Chondrocyte (in vitro differentiated cells): ENCODE measurements at regions not wholly inside any gene's neighbourhood (a gene's known extent, or its start where the extent isn't known, plus 50 kb on each side); places are given as distances from the start of the nearest gene placed in this dataset.

Experiments used
- DNase-seq: peaks from one replicate; pipeline ENCODE4 v3.0.0; 2021; ENCODE audit warnings: mixed read lengths, low spot score
- H3K27ac Mint-ChIP-seq: one replicate; pipeline ENCODE4 v1.8.0; 2021; ENCODE audit warnings: mild to moderate bottlenecking, moderate library complexity, mixed read lengths; ENCODE audit not compliant: unreplicated experiment
- H3K27me3 Mint-ChIP-seq: 2 replicates; pipeline ENCODE4 v1.8.0; 2021; ENCODE audit warnings: low read depth, mixed read lengths
- H3K36me3 Mint-ChIP-seq: 2 replicates; pipeline ENCODE4 v1.8.0; 2021; ENCODE audit warnings: low read depth, mixed read lengths
- H3K4me1 Mint-ChIP-seq: 2 replicates; pipeline ENCODE4 v1.8.0; 2021; ENCODE audit warnings: low read depth, mild to moderate bottlenecking, mixed read lengths
- H3K4me3 Mint-ChIP-seq: one replicate; pipeline ENCODE4 v1.8.0; 2021; ENCODE audit warnings: mild to moderate bottlenecking, moderate library complexity, mixed read lengths; ENCODE audit not compliant: unreplicated experiment
- H3K9me3 Mint-ChIP-seq: 2 replicates; pipeline ENCODE4 v1.8.0; 2021; ENCODE audit warnings: low read depth, mixed read lengths
- TF ChIP-seq, protein P1 (sequence below): fragments of 200-600 bp; sonication (generic); IDR thresholded peaks from 2 replicates; pipeline ENCODE4 v1.5.0; 2021; ENCODE audit warnings: antibody characterized with exemption, mild to moderate bottlenecking, moderate library complexity

- no peak for DNase-seq
- Mint-ChIP-seq H3K36me3 (no peaks in the 10 kb centered on the region), H3K27ac (no peak overlapping the region), H3K9me3 (no peaks in the 10 kb centered on the region), H3K4me1 (peaks cover 5% of the 10 kb centered on the region), H3K4me3 (no peak overlapping the region), H3K27me3 (no peaks in the 10 kb centered on the region)
- TF ChIP-seq, protein P1, sequence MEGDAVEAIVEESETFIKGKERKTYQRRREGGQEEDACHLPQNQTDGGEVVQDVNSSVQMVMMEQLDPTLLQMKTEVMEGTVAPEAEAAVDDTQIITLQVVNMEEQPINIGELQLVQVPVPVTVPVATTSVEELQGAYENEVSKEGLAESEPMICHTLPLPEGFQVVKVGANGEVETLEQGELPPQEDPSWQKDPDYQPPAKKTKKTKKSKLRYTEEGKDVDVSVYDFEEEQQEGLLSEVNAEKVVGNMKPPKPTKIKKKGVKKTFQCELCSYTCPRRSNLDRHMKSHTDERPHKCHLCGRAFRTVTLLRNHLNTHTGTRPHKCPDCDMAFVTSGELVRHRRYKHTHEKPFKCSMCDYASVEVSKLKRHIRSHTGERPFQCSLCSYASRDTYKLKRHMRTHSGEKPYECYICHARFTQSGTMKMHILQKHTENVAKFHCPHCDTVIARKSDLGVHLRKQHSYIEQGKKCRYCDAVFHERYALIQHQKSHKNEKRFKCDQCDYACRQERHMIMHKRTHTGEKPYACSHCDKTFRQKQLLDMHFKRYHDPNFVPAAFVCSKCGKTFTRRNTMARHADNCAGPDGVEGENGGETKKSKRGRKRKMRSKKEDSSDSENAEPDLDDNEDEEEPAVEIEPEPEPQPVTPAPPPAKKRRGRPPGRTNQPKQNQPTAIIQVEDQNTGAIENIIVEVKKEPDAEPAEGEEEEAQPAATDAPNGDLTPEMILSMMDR: no peak
Measured at GRCh38 chr5:124318661-124319060, 427.8 kb downstream of the ZNF608 start.

DNA sequence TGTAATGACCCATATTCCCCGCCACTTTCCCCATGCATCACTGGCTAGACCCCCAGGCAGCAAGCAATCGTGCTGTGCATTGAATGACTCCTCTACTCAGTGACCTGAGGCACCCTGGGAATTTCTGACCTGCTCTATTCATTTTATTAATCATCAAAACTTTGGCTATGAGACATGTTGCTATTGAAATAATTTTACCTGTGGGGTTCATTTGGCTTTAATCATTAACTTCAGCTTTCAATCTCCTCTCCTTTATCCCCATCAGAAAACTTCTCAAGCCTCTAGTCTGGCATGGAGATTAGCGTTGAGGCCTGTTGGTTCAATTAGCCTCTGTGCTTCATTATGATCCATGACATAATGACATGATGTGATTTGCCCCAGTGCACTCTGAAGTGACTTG is 429.0 kb downstream of the ZNF608 start:
- Mint-ChIP-seq H3K4me3 (no peak overlapping the region), H3K4me1 (peaks cover 5% of the 10 kb centered on the region), H3K27ac (no peak overlapping the region), H3K27me3 (no peaks in the 10 kb centered on the region), H3K36me3 (no peaks in the 10 kb centered on the region), H3K9me3 (no peaks in the 10 kb centered on the region)
- no peak for DNase-seq
- TF ChIP-seq, protein P1: no peak

DNA sequence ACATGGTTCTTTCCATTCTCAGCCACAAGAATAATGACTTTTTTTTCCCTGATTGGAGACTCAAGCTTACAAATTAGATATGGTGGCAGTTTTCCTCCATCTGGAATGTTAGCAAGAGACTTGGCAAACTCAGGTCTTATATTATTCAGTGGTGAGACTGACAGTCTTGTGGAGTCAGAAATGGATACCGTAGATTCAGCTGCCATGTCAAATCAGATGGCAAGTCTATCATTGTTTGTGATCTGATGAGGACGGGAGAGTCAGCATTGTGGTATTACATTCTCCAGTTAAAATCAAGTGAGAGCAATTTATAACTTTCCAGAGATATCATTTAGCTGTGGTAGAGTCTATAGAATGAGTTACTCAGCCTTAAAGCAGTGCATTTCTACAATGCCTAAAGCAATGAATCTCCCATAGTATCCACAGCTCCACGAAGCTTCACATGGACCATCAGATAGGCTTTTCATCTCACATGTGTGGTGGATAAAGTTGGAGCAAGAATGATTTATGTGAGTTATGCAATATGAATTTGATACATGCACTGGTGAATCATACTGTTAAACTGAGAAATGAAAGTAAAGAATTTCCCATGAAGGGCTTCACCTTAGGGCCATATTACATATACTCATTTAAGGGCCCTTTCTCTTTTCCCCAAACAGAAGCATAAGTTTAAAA is 430.6 kb downstream of the ZNF608 start:
- no peaks in the 10 kb centered on the region for H3K9me3 Mint-ChIP-seq
- H3K4me3 Mint-ChIP-seq: no peak overlapping the region
- no peaks in the 10 kb centered on the region for H3K36me3 Mint-ChIP-seq
- TF ChIP-seq, protein P1: no peak
- no peaks in the 10 kb centered on the region for H3K27me3 Mint-ChIP-seq
- no peak for DNase-seq
- no peak overlapping the region for H3K27ac Mint-ChIP-seq
- peaks cover 5% of the 10 kb centered on the region for H3K4me1 Mint-ChIP-seq

DNA sequence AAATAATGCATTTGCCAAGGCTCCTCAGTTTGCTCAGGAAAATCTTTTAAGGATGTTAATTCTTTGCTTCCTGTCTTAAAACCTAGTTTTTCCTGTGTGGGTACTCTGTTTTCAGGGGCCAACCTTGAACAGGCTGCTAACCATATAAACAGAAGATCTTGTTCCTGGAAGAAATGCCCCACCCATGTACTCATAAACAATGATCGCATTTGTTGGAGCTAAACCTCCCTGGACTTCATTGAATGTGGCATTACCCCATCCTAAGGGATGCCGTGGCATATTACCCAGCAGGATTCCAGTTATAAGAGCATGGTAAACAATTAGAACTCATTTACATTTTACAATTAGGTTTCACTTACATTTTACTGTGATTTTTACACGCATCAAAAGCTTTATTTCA is 436.0 kb downstream of the ZNF608 start:
- TF ChIP-seq, protein P1: no peak
- no peak overlapping the region for H3K4me3 Mint-ChIP-seq
- DNase-seq: no peak
- no peaks in the 10 kb centered on the region for H3K27me3 Mint-ChIP-seq
- no peaks in the 10 kb centered on the region for H3K36me3 Mint-ChIP-seq
- no peaks in the 10 kb centered on the region for H3K4me1 Mint-ChIP-seq
- no peak overlapping the region for H3K27ac Mint-ChIP-seq
- no peaks in the 10 kb centered on the region for H3K9me3 Mint-ChIP-seq

- no peak overlapping the region for H3K27ac Mint-ChIP-seq
- no peak overlapping the region for H3K4me3 Mint-ChIP-seq
- no peaks in the 10 kb centered on the region for H3K4me1 Mint-ChIP-seq
- TF ChIP-seq, protein P1: no peak
- H3K27me3 Mint-ChIP-seq: no peaks in the 10 kb centered on the region
- DNase-seq: no peak
- H3K36me3 Mint-ChIP-seq: no peaks in the 10 kb centered on the region
- no peaks in the 10 kb centered on the region for H3K9me3 Mint-ChIP-seq
Measured at GRCh38 chr5:124309241-124309980, 437.0 kb downstream of the ZNF608 start.
